MCF 10A (cell line): ENCODE measurements at regions not wholly inside any gene's neighbourhood (a gene's known extent, or its start where the extent isn't known, plus 50 kb on each side); places are given as distances from the start of the nearest gene placed in this dataset.
A peak's percentile ranks its signal among the peaks of the same experiment; 100 is the strongest.

Source experiments
- BruUV-seq: library from RNA; stranded (reverse); fragments of 400-500 nt; replicated peaks from 2 replicates; lab custom pipeline; 2021; lab: Mats Ljungman, UMichigan
- CTCF ChIA-PET: fragments of 300-600 bp; sonication (Branson Sonifier 250); formaldehyde crosslinking; extraction: SDS; loops from one replicate; lab custom pipeline; 2021; ENCODE audit warnings: antibody characterized with exemption, inconsistent platforms; lab: Yijun Ruan, JAX
- POLR2A ChIA-PET: fragments of 300-600, 350-650 bp; sonication (Branson Sonifier 250); formaldehyde crosslinking; extraction: SDS; loops from one replicate; lab custom pipeline; 2020; ENCODE audit warnings: antibody characterized with exemption, inconsistent platforms; lab: Yijun Ruan, JAX
- DNase-seq: peaks from one replicate; pipeline ENCODE4 v3.0.0-alpha.2; 2018; ENCODE audit not compliant: unreplicated experiment
- H3K27ac Mint-ChIP-seq: one replicate; pipeline ENCODE4 v1.8.0; 2022; ENCODE audit warnings: mild to moderate bottlenecking, low read depth, mixed read lengths; ENCODE audit not compliant: unreplicated experiment
- H3K27me3 Mint-ChIP-seq: one replicate; pipeline ENCODE4 v1.8.0; 2022; ENCODE audit warnings: mixed read lengths; ENCODE audit not compliant: insufficient read depth, unreplicated experiment
- H3K36me3 Mint-ChIP-seq: one replicate; pipeline ENCODE4 v1.8.0; 2022; ENCODE audit warnings: mild to moderate bottlenecking, moderate library complexity, mixed read lengths; ENCODE audit not compliant: insufficient read depth, unreplicated experiment
- H3K4me1 Mint-ChIP-seq: one replicate; pipeline ENCODE4 v1.8.0; 2022; ENCODE audit warnings: mixed read lengths; ENCODE audit not compliant: insufficient read depth, unreplicated experiment
- H3K4me3 Mint-ChIP-seq: one replicate; pipeline ENCODE4 v1.8.0; 2022; ENCODE audit warnings: mild to moderate bottlenecking, moderate library complexity, mixed read lengths; ENCODE audit not compliant: unreplicated experiment
- H3K9me3 Mint-ChIP-seq: one replicate; pipeline ENCODE4 v1.8.0; 2022; ENCODE audit warnings: mixed read lengths; ENCODE audit not compliant: unreplicated experiment
- intact Hi-C: fragments of 100-400 bp; cut with micrococcal nuclease; formaldehyde crosslinking; loops from 2 replicates; pipeline ENCODE4 v1.14.1; 2022
- TF ChIP-seq, protein P1 (sequence below): fragments of 200-600 bp; IDR thresholded peaks from one replicate; pipeline ENCODE4 v1.8.0; 2022; ENCODE audit warnings: antibody characterized with exemption, mild to moderate bottlenecking; ENCODE audit not compliant: unreplicated experiment

GRCh38 chr14:36233217-36233616 is 56.7 kb upstream of the PTCSC3 start:
- no peaks in the 10 kb centered on the region for H3K36me3 Mint-ChIP-seq
- H3K4me1 Mint-ChIP-seq = peaks cover 6% of the 10 kb centered on the region
- CTCF ChIA-PET = interaction anchor here (0.6 to 0.9 kb wide), 3 partner anchors 17 to 309 kb away, joined by 3 to 4 read pairs (median 4); no protein-coding TSS in a partner anchor
- intact Hi-C loops = no loop called here
- H3K27me3 Mint-ChIP-seq = no peaks in the 10 kb centered on the region
- no peak for DNase-seq
- H3K27ac Mint-ChIP-seq = no peak overlapping the region
- H3K4me3 Mint-ChIP-seq = no peak overlapping the region
- POLR2A ChIA-PET = no interaction called here
- H3K9me3 Mint-ChIP-seq = no peaks in the 10 kb centered on the region
- no TSS peak for BruUV-seq
- TF ChIP-seq, protein P1, sequence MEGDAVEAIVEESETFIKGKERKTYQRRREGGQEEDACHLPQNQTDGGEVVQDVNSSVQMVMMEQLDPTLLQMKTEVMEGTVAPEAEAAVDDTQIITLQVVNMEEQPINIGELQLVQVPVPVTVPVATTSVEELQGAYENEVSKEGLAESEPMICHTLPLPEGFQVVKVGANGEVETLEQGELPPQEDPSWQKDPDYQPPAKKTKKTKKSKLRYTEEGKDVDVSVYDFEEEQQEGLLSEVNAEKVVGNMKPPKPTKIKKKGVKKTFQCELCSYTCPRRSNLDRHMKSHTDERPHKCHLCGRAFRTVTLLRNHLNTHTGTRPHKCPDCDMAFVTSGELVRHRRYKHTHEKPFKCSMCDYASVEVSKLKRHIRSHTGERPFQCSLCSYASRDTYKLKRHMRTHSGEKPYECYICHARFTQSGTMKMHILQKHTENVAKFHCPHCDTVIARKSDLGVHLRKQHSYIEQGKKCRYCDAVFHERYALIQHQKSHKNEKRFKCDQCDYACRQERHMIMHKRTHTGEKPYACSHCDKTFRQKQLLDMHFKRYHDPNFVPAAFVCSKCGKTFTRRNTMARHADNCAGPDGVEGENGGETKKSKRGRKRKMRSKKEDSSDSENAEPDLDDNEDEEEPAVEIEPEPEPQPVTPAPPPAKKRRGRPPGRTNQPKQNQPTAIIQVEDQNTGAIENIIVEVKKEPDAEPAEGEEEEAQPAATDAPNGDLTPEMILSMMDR = no peak

DNA sequence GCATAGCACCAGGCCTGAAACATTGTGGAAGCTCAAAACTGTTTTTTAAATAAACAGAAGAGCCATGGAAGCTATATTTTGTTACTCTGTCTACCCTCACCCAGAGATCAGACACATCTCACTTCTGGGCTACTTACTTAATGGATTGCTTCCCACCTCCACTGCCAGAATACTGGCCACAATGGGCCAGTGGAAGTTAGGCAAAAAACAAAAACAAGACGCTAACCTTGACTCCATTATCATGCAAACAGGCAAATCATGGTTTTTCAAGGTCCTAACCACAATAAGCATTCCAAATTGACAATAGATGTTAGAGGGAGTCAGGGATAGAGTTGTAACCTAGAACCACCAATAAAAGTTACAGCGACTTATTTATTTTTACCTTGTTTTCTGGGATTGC is 52.7 kb upstream of the PTCSC3 start:
- Mint-ChIP-seq H3K27ac (no peak overlapping the region), H3K4me3 (no peak overlapping the region), H3K9me3 (no peaks in the 10 kb centered on the region), H3K27me3 (no peaks in the 10 kb centered on the region), H3K36me3 (no peaks in the 10 kb centered on the region), H3K4me1 (peaks cover 13% of the 10 kb centered on the region)
- ChIA-PET CTCF (interaction anchor here (0.9 to 1.2 kb wide), 2 partner anchors 85 to 518 kb away, joined by 3 read pairs; no protein-coding TSS in a partner anchor), POLR2A (no interaction called here)
- intact Hi-C loops = no loop called here
- TF ChIP-seq, protein P1 = no peak
- no TSS peak for BruUV-seq
- no peak for DNase-seq

DNA sequence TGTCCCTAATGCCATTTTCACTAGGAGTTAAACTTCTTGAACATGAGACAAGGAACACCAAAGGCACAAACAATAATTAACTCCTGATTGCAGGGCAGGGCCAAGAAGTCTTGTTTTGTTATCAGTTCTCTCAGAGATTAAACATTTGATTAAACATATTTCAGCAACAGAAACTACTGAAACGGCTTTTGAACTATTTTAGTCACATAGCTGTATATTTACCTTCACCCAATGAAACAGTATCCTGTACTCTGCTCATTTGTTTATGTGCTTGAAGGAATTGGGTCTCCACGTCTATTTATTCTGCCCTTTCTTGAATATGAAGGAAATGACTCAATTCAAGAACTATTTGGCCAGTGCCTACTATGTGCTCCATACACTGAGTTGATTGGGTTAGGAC is 51.3 kb upstream of the PTCSC3 start:
- CTCF ChIA-PET = interaction anchor here (1.0 kb wide), 1 partner anchor 9 kb away, joined by 3 read pairs; no protein-coding TSS in a partner anchor
- no peaks in the 10 kb centered on the region for H3K36me3 Mint-ChIP-seq

GRCh38 chr14:36227344-36227743 is 50.8 kb upstream of the PTCSC3 start:
- POLR2A ChIA-PET = interaction anchor here (0.9 kb wide), 1 partner anchor 9 kb away, joined by 3 read pairs; no protein-coding TSS in a partner anchor
- Mint-ChIP-seq H3K4me1 (peaks cover 17% of the 10 kb centered on the region), H3K36me3 (no peaks in the 10 kb centered on the region), H3K9me3 (no peaks in the 10 kb centered on the region), H3K4me3 (no peak overlapping the region), H3K27me3 (no peaks in the 10 kb centered on the region), H3K27ac (no peak overlapping the region)
- TF ChIP-seq, protein P1 = no peak
- DNase-seq = no peak
- CTCF ChIA-PET = interaction anchor here (0.7 kb wide), 1 partner anchor 9 kb away, joined by 3 read pairs; no protein-coding TSS in a partner anchor
- BruUV-seq = no TSS peak
- intact Hi-C loops = no loop called here

More for the DNA sequence above, 51.3 kb upstream of the PTCSC3 start:
- intact Hi-C loops = no loop called here
- Mint-ChIP-seq H3K4me3 (no peak overlapping the region), H3K27ac (no peak overlapping the region), H3K9me3 (no peaks in the 10 kb centered on the region), H3K4me1 (peaks cover 17% of the 10 kb centered on the region), H3K27me3 (no peaks in the 10 kb centered on the region)
- BruUV-seq = no TSS peak
- POLR2A ChIA-PET = no interaction called here
- DNase-seq = peak; percentile 12
- TF ChIP-seq, protein P1 = no peak
